NT2/D1 (cell line): ENCODE measurements at regions not wholly inside any gene's neighbourhood (a gene's known extent, or its start where the extent isn't known, plus 50 kb on each side); places are given as distances from the start of the nearest gene placed in this dataset.

Experiments
- SUZ12 ChIP-seq: IDR thresholded peaks from 2 replicates; pipeline ENCODE4 v1.6.1; 2011; ENCODE audit not compliant: insufficient read length, insufficient read depth; ENCODE audit errors: extremely low read depth
- YY1 ChIP-seq: IDR thresholded peaks from 2 replicates; pipeline ENCODE4 v1.6.1; 2011; ENCODE audit not compliant: insufficient read length, insufficient read depth
- ZNF274 ChIP-seq: IDR thresholded peaks from 2 replicates; pipeline ENCODE4 v1.6.1; 2011; ENCODE audit warnings: mild to moderate bottlenecking, low read depth, low read length

- TF ChIP-seq ZNF274 (no peak), YY1 (no peak), SUZ12 (no peak)
Measured at GRCh38 chr7:33732462-33732861, 172.9 kb upstream of the BMPER start.
